ENCODE measurements at regions not wholly inside any gene's neighbourhood (a gene's known extent, or its start where the extent isn't known, plus 50 kb on each side); places are given as distances from the start of the nearest gene placed in this dataset.

DNA sequence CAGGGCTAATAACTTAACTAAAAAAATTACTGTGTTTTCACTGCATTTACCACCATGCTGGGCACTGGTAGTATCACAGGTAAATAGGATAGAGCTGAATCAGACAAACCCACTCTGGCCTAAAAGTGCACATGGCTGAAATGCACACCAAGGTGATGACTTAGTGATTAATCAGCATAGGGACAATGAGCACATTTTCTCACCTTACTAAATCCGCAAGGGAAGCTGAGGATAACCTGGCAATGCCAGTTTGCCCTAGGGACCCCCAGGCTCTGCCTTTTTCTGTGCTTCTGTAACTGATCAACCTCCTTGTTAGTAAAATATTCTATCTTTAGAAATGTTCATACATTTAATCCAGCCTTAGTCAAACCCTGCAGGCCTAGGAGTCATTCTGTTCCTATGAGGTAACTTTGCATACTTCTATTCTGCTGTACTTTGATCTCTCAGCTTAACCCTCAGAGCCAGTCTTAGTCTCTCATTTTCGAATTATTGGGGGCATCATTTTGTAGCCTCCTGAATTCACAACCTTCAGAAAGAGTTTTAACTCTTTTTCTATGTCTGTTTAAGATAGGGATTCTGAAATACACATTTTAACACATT is 562.9 kb upstream of the KCNMB2 start:
- DNase-seq, result no peak

DNA sequence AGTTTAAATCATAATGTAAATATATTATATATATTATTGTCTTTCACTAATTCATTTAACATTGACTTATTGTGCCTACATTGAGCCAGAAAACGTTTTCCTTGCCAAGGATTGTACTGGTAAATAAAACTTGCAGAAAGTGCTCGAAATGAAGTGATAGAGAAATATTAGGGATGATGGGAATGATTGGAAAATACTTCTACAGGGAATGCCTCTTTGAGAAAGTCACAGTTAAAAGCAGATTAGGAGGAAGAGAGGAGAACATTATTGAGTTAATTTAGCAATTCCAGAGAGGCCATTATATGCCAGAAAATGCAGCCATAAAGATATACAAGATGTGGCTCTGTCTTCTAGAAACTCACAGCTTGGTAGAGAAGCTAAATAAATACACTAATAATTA is 560.0 kb upstream of the KCNMB2 start:
- no peak for DNase-seq

DNA sequence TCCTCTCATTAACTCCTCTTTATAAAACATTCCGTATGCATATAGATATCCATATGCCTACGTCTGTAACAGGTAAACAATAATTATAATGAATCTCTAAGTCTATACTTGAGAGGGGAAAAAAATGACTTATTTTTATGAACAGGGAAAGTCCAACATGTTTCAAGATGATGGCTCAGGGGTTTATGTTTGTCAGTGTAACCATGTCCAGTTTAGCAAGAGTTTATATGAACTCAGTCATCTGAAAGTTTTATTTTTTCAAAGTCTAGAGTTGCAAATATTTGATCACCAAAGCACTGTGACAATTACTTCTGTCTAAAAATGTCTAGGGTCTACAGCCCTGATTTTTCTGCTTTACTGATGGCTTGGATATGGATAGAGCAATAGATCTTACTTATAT is 559.4 kb upstream of the KCNMB2 start:
- DNase-seq, result no peak

DNA sequence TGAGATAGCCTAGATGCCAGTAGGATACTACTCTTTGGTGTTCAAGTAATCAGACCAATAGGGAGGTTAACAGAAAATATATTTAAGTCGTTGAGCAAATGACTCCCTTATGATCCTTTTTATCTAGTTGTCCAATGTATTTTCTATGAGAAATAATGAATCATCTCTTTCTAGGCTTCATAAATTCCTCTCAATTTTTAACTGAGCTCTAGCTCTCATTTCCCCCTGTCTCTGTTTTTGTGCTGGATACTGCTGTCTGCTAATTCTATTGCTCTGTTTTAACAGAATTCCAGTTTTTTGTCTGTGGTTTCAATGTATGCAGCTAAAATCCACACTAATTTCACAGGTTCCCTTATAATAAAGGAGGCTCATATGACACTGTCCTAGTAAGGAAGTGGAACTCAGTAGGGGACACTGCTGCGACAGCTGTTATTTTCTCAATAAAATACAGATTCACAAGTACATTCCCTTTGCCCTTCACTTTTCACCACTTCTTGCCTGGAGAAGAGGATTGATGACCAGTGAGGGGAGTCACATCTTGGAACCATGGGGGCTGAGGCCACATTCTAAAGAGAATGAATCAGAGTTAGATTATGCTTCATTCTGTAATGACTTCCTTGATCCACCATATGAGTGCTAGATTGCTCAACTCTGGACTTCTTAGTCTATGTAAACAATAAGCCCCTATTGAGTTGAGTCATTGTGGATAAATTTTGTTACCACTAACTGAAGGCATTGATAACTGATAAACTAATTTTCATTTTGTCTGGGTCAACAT is 558.7 kb upstream of the KCNMB2 start:
- DNase-seq, result peak; percentile 55

DNA sequence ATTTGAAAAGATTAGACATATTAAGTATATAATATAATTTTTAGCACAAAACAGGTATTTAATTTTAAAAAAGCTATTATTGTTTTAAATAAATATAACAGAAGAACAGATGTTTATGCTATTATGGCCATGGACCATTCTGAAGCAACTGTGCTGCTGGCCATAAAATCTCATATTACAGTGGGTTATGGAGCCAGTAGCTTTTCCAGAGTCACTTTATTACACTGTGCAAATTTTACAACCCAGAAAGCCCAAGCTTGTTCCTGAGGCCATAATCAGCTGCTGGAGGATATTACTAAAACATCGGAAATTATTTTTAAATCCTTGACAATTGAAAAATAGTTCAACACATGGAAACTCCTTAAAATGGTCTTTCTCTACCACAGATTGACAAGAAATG is 557.3 kb upstream of the KCNMB2 start:
- DNase-seq, result no peak

DNA sequence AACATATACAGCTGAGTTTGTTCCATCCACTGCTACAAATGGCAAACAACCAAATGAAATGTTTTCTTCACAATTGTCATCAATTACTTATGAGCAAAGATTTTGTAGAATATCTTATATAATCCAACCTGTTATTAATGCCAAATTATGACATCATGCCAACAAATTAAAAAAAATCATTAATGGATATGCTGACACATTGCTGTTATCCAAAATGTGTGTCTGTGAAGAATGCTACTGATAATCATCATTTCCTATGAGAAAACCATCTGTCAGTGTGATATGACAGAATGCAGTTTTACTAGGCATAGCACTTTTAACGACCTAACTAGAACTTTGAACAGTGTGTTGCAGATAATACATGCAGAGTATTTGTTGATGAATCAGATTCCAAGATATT is 556.5 kb upstream of the KCNMB2 start:
- DNase-seq, result no peak

DNA sequence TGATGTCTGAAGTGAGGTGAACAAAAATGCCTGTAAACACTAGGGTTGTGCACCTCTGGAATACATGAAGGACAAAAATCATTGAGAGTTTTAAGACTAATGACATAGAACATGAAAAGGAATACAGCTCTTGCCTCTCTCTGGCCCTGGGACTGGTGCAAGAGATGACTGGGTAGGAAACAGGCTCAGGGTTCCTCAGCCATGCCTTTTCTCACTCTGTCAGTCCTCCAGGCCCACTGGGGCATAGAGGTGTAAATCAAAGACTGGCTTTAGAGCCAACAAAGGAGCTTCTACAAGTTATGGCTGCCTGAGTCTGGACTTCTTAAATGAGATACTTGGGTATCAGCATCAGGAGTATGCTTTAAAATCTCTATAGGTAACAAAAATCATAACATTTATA is 554.7 kb upstream of the KCNMB2 start:
- no peak for DNase-seq

DNA sequence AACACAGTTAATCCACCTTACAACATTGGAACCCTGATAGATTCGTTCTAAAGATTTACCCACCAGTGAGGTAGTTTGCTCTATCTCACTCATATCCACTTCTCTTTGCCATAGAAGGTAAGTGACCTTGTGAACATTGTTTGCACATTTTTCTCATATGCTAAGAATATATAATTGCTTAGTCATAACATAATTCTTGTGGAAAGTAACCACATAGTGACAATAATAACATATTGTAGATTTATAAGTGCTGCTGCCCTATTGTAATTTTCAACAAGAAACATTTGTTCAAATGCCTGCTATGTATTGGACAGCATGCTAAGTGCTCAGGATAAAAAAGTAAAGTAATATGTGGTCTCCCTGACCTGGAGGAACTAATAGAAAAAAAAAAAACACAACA is 554.2 kb upstream of the KCNMB2 start:
- DNase-seq, result no peak

DNA sequence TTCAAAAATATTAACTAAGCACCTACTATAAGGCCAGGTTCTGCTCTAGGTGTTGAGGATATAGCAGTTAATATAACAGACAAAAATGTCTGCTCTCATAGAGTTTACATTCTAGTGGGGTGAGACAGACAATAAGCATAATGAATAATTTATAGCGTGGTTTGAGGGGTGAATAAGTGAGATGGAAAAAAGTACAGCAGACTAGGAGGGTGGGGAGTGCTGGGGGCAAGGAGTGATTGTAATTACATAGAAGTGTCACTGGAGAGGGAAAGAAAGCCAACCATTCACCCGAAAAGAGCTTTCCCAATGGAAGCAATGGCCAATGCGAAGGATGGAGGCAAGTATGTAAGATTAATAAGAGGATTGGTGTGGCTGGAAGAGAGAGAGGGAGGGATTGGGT is 552.9 kb upstream of the KCNMB2 start:
- no peak for DNase-seq

DNA sequence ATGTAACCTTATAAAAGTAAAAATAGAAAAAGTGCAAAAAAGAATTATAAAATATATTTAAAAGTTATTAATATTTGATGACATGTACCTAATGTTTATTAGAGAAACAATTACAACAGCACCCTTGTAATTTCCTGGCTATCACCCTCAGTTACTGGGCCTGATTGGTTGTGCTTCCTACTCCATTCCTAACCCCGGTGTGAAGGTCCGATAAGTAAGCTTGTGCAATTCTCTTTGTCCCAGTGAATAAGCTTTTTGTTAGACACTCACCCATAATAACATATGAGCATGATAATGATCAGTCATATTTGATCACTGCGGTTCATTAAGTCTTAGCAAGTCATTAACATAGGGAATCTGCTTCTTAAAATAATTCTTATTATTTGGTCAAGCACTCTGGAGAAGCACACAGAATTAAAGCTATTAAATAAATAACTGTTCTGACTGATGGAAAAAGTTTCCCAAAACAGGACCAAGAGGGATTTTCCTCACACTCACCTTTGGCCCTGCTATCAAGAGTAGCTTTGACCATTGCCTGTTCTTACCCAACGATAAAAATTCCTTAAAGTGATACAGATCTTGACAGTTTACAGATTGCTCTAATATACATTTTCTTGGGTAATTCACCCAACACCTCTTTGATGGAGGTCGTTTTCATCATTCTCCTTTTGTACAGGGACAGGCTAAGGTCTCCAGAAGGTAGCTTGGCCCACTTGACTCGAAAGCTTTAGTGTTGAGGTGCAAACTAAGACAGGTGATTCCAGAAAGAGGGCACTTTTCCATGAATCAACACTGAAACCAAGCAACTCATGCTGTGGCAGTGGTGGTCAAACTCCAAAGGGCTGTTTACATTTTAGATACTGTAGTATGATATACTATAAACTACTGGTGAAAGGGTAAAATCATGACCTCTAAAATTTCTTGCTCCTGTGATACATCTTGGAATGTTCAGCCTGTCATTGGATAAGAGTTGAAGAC is 543.0 kb upstream of the KCNMB2 start:
- no peak for DNase-seq

DNA sequence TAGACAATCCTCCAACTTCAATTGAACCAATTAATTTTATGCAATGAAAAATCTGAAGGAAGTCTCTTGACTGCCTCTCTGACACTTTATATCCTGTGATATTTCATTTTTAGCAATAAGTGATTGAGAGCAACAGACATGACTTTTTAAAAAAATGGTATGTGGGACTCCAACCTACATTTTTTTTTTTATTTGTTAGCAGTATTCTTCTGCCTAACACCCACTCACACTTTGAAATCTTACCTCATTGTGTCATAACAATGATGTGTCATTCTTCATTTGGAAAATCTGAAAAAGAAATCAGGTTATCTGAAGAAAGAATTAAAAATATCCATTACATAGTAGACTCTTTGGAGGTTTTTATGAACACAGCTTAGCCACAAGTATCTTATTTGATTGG is 541.3 kb upstream of the KCNMB2 start:
- DNase-seq, result no peak

DNA sequence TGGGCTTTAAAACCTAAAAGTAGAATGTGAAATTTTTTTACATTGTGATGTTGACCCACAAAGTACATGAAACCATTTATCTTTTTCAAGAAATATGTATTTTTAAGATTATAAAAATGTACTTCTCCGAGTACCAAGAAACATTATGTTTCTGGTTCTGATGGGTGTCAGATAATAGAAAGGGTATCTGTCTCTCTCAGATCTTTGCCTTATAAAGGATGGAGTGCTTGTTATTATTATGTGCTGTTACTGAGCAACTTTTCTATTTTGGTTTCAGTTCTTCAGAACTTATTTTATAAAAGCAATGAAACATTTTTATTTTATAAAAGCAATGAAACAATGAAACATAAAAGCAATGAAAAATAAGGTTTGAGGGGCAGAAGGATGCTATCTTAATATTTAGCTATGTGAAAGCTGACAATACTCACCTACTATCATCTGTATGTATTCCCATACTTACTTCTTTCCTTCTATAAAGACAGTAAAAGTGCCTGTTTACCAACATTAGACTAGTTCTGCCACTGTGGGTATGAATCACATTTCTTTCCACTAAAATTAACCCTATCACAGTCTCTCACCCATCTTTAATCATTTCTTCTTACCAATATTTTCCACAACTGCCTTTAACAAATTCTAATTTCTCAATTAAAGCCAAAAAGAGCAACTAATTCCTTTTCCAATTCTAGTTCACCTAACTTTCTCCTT is 540.7 kb upstream of the KCNMB2 start:
- no peak for DNase-seq

DNA sequence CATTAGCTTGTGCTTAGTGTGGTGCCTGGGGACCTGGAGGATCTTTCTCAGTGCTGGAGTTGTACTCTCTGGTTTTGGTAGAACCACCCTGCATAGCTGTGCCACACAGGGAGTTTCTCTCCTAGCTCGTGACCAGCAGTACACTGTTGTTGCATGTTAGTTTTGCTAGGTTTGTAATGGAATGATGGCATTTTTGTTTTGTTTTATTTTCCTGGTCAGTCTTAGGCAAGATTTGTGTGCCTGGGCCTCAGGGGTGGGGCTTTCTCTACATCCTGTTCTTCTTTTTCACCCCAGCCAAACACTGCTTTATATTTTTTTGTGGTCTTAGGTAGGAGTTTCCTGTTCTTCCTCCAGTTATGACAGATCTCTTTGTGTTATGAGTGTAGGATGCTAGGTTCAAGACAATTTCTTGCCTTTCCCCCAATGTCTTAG is 534.5 kb upstream of the KCNMB2 start:
- DNase-seq, result no peak

DNA sequence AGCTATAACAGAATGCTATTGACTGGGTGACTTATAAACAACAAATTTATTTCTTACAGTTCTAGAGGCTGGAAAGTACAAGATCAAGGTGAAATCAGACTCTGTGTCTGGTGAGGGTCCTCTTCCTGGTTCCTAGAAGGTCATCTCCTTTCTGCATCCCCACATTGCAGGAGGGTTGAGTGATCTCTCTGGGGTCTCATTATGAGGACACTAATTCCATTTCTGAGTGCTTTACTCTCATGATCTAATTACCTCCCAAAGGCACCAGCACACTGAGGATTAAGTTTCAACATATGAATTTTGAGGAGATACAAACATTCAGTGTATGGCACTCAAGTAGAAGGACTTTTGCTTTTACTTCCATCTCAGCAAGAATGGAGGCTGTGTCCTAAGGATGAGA is 534.1 kb upstream of the KCNMB2 start:
- DNase-seq, result no peak

DNA sequence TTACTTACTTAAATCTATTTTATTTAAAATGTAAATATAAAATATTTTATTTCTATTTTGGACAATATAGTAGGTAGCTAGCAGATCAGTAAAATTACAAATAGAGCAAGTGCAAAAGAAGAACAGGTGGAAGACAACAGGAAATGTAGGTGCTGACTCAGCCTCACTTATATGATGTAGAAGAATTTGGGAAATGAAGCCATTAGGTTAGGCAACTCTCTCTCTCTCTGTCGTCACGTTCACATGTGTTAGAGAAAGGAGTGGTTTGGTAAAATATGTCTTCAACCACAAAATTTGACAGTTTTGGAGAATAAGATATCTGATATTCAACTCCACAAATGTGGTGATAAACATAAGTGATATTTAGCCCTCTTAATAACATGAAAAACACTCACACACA is 532.5 kb upstream of the KCNMB2 start:
- no peak for DNase-seq

DNA sequence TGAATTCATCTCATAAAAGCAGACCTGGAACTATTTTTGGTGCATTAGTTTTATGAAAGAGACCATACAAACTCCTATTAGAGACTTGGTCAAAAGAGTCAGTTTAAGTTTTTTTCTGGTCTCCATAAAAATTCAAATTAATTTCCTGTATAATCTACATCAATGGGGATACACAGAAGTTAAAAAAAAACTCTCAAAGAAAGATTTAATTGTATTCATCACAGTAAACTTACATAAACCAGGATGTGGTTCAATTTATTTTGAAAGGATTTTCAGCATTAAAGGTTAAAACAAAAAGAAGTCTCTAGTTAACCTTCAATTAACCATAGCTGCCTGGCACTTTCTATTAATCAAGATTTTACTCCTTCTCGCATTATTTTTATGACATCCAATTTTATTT is 530.3 kb upstream of the KCNMB2 start:
- DNase-seq, result no peak

DNA sequence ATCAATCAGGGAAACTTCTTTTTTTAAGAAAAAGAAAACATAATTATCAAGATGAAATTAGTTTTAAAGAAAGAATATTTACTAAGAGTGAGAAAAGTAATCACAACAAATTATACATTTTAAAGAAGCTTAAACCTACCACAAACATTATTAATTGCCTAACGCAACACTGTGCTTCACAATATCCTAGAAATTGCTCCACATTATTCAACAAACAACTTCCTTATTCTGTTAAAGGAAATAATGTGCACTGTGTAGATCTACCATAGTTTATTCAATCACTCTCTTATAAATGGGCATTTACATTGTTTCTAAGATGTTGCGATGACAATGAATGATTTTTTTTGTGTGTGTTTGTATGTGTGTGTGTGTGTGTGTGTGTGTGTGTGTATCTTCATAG is 525.9 kb upstream of the KCNMB2 start:
- DNase-seq, result no peak

DNA sequence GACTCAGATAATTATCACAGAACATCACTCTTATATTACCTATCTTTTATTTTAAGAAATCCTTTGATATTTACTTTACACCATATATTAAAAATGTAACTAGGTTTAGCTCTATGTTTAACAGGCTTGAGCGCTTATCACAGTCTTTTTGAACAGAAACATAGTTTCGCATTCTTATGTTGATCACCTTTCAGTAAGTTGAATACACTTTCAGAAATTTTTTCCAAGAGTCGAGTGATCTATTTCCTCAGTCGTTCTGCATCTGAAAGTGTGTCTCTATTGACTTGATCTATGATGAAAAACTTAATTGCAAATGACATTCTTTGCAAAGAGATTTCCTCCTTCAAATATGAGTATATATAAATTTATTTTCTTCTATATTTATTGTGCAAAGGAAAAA is 516.6 kb upstream of the KCNMB2 start:
- no peak for DNase-seq

DNA sequence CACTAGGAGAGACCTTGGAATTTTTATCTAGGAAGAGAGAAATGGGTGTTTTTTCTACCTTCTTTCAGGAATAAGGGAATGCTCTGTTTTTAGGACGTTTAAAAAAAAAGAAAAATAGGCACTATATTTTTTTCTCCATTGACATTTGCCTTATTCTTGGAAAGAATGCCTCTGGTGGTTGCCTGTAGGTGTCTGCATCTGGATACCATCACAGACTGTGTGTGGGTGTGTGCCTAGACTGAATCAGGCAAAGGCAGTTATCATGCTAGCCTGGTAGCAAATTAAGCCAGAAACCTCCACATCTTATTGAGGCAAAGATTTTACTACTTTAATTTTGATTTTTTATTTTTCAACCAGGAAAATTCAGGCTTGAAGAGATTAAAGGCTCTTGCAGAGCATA is 513.6 kb upstream of the KCNMB2 start:
- DNase-seq, result no peak

DNA sequence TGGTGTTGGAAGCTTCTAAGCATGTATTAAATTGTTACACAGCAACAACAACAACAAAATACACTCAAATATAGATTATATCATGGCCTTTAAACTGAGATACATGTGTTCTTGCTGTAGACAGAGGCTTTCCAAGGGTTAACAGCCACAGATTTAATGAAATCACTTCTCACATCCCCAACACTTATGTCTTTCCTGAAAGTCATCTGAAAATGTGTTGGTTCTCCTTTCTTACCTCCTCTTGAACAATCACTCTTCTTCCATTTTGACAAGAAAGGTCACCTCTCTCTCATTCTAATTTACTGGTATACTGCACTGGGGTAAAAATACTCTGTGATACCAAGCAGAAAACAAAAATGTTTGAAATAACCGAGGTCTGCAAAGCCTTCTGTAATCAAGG is 507.3 kb upstream of the KCNMB2 start:
- no peak for DNase-seq

DNA sequence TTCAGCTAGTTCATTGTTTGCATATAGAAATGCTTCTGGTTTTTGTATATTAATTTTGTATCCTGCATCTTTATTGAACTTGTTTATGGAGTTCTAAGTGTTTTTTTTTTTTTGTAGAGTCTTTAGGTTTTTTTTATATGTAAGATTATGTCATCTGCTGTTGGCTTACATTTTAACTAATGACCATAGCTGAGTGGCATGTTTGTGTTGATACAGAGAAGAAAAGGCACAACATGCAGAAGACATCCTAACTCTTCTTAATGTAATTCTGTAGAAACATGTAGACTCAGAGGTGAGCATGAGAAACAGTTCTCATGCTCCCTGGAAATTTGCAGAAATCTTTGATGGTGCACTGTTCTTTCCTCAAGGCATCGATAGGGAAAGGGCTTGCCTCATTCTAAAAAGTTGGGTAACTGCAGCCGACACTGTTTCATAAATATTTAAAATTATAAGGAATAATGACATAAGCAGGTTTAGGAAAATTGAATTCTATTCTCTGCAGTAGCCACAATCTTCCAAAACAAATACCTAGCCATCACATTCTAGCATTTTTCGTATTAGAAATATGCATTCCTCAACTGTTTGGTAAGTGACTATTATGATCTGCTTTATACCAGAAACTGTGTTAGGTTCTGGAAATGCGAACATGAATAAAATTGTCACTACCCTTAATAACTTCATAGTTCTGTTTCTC is 499.6 kb upstream of the KCNMB2 start:
- no peak for DNase-seq

DNA sequence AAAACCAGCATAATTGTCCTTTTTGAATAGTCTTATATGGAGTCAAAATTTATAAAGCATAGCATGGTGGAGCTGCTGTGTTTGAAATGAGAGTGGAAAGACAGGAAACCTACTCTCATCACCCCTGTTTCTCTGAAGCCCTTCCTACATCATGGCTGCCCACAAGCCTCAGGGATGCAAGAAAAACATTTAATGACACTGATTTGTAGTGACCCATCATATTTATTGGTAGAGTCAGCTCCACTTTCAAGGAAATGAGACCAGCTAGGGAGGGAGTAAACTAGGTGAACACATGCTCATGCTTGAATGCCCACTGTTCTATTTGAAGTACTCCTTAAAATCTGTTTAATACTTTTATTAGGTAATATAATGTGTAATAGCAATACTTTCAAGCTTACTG is 494.3 kb upstream of the KCNMB2 start:
- no peak for DNase-seq

DNA sequence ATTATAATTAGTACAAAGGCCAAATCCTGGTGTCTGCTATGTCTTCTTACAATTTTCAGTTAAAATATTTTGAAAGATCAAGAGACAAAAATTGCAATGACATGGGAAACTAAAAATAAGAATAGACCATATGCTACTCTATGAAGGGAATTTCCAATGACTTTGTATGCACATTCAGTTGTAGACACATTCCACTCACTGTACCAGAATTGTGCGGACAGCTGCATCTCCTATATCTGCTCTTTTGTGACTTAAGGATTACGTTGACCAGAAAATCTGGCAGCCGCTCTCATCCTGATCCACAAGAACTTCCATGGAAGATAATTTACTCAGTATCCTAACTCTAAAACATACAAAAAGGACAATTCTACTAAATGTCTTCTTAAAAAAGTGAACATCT is 493.9 kb upstream of the KCNMB2 start:
- DNase-seq, result no peak

All from NCI-H146 (cell line).